ENCODE measurements at regions not wholly inside any gene's neighbourhood (a gene's known extent, or its start where the extent isn't known, plus 50 kb on each side); places are given as distances from the start of the nearest gene placed in this dataset.

DNA sequence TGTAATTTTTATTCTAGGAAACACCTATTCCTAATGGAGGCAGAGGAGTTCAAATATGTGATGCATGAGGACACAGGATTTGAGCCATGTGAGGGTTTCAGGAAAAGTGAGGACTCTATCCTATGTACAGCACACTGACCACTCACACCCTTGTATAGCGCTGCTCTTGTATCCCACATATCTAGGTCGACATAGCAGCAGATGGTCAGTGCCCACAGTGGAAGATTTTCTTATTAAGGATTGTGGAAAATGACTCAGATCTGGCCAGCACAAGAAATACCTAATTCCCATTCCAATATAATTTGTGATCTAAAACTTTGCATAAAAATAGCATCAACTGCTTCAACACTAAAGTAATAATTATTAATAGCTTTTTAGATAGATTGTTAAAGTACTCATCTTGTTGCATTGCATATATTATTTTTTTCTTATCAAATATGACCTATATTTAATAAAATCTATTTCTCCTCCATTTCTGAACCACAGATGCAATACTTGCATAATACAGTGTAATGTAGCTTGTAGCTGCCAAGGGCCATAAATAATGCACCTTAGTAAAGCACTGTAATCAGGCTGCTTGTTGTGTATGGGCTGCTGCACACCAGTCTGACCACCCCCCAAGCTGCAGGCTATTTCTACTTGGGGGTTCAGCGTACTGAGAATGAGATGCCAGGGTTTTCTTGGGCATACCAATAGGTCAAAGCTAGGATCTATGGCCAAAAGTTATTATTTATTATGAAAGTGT, 442.2 kb upstream of the CWC22 start:
- intact Hi-C loops (cut with micrococcal nuclease) = no loop called here
- ATAC-seq = no peak
- no peak for DNase-seq

DNA sequence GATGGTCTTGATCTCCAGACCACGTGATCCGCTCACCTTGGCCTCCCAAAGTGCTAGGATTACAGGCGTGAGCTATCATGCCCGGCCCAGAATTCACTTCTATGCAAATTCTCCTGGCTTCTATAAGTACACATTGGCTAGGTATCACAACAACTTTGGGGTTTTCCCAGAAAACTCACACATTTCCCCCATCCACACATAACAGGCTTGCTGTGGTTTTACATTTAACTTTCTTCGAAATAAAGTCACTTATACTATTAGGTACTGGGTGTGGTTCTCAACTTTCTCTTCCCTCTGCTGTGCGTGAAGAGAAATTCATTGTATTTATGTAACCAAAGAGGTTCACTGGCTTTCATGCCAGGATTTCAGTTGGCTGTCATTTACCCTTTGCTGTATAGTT, 439.4 kb upstream of the CWC22 start:
- ATAC-seq (no peak), DNase-seq (no peak)
- intact Hi-C loops (cut with micrococcal nuclease) = no loop called here

DNA sequence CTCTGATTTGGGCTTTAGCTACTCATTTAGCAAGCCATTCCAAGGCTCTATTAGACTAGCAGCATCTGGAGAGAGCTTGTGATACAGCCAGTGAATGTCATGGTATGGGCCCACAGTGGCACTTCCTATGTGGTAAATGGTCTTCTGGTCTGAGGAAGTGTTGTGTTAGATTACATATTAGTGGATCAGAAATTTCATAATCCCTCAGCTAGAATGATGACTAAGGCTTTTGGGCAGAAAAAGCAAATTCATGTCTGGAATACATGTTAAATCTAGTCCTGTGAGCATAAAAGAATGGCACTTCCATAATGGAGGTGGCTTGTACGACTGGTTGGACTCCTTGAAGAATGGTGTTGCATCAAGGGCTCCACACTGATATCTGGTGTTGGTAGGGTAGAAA, 436.8 kb upstream of the CWC22 start:
- intact Hi-C loops (cut with micrococcal nuclease) = no loop called here
- no peak for DNase-seq
- ATAC-seq = no peak

DNA sequence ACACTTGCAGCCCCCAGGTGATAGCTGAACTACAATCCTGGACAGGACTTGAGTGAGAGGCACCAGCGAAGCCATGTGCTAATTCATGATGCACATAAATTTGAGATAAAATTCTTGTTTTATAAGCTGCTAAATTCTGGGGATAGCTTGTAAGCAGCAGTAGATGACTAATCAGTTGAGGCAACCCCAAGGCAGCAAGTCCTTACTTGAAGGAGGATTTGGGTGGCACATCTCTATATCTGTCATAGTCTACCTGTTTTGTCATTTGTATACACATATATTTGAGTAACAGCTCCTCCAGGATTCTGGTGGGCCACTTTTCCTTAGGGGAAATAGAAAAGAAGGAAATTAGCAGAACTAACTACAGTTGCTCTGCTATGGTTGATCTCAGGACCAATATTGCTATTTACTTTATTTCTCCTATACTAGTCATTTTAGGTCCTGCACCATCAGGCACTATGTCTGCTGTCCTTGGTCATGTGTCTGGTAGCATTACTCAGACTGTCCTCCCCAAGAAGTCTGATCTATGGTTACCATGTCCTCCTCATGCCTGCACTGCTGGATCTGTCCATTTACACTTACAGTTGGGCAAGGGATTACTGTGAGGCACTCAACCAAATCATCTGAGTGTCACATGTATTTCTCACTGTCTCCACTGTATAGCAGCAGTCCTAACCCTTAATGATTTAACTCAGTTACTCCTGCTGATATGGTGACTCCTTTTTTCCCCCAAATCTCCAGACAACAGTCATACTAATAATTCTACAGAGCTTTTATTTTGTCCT, 436.0 kb upstream of the CWC22 start:
- no peak for DNase-seq
- intact Hi-C loops (cut with micrococcal nuclease) = no loop called here
- no peak for ATAC-seq

DNA sequence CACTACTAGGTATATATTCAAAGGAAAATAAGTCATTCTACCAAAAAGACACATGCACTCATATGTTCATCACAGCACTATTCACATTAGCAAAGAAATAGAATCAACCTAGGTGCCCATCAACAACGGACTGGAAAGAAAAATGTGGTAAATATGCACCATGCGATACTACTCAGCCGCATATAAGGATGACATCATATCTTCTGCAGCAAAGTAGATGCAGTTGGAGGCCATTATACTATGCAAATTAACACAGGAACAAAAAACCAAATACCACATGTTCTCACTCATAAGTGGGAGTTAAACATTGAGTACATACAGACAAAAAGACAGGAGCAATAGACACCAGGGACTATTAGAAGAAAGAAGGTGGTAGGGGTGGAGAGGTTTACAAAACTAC, 412.1 kb upstream of the CWC22 start:
- intact Hi-C loops (cut with micrococcal nuclease) = no loop called here

DNA sequence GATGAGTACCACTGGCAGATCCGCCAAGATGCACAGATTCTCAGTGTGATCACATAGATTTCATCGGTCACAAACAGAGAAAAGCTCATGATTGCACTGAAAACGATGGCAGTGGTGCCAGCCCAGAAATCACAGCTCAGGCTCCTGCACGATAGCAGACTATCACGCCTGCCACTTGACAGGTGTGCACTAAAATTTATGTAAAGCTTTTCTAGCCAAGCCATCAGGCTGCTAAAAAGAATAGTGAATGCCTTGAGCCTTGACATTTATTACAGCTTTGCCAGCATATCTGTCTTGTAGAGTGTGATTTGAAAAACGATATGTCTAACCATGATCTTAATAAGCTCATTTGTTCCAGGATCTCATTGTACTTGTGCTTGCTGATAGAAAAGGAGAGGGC, 409.5 kb upstream of the CWC22 start:
- DNase-seq (no peak), ATAC-seq (no peak)
- intact Hi-C loops (cut with micrococcal nuclease) = no loop called here

More for the DNA sequence above, 412.1 kb upstream of the CWC22 start:
- ATAC-seq (no peak), DNase-seq (no peak)

DNA sequence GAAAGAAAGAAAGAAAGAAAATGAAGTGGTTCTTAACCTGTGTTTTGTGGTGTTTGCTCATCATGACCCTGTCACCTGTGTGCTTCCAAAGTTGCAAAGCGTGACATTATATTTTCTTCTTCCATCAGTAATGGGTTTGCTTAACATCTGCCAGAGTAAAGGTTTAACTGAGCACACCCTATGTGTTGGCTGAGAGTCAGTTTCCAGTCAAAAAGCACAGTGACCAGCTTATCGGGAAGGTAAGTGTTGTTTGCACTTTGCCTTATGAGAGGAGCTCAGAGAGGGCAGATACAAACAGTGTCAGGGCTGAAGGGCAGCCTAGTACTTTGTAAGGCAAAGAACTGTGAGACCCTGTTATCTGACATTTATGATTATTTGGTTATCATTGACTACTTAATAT, 406.2 kb upstream of the CWC22 start:
- ATAC-seq = no peak
- DNase-seq = no peak
- intact Hi-C loops (cut with micrococcal nuclease) = no loop called here

DNA sequence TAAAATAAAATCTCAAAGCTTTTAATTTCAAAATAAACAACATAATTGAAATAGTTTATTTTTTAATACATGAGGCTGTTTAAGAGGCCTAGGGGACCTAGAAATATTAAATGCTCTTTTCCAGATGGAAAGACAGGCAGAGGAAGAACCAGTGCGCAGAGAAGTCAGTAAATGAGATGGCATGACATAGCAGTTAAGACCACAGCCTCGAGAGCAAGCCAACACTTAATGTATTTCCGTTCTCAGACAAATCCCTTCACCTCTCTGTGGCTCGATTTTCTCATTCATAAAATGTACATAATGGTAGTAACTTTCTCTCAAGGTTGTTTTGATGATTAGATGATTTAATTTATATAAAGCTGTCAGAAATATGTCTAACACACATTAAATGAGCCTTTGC, 405.1 kb upstream of the CWC22 start:
- DNase-seq = no peak
- intact Hi-C loops (cut with micrococcal nuclease) = no loop called here
- no peak for ATAC-seq

DNA sequence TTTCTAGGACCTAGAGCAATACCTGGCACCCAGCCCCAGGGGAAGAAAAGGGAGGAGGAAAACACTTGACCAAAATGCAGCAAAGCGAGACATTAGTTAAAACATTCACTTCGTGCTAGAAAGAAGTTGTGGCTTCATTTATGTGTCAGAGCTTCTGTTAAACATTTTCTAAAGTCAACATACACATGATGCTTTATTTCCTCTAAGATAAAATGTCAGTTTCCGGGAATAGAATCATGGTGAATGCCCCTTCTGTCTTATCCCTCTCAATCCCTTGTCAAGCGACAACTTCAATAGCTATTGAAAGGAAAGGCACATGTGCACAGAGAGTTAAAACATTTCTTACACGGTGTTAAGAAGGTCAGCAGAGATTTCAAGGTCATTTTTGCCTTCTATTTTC, 404.6 kb upstream of the CWC22 start:
- intact Hi-C loops (cut with micrococcal nuclease) = no loop called here
- no peak for ATAC-seq
- DNase-seq = no peak

DNA sequence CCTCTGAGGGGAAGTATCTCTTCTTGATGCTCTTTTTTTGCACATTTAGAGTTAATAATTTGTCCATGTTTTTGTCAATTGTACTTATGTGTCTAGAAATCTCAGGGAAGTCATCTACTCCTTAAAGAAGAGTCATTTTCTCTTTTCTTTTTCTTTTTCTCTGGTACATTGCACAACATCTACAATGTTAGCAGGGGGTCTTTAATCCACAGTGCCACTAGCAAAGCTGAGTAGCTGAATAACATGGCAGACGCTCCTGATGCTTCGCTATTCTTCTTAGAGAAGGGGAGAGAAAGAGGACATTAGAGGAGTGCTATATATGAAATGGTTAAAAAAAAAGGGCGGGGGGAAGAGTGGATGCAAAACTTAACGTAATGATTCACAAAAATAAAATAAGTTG, 399.6 kb upstream of the CWC22 start:
- intact Hi-C loops (cut with micrococcal nuclease) = no loop called here
- ATAC-seq (no peak), DNase-seq (no peak)

DNA sequence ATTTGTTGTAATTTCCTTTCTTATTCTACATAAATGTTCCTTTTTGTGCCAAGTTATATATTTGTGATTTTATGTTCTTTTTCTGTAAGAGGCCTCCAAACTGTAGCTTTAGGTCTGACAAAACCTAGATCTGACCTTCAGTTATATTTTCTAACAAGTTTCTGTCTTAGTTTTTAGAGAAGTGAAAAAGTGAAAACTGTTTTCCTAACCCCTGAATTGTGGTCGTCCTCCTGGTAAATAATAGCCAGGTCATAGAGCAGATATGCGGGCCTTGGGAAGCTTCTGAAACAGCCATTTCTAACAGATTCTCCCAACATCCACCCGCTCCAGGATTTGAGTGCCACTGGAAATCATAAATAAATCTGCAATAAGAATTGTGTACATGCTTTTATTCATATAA, 398.4 kb upstream of the CWC22 start:
- ATAC-seq (no peak), DNase-seq (no peak)
- intact Hi-C loops (cut with micrococcal nuclease) = no loop called here

DNA sequence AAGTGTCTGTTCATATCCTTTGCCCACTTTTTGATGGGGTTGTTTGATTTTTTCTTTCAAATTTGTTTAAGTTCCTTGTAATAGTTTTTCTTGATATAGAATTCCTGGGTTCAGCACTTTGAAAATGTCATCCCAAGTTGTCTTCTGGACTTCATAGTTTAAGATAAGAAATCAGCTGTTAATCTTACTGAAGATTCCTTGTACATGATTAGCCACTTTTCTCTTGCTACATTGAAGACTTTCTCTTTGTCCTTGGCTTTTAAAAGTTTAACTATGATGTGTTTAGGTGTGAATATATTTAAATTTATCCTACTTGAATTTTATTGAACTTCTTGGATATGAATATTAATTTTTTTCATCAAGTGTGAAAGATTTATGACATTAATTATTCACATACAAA, 387.2 kb upstream of the CWC22 start:
- ATAC-seq (no peak), DNase-seq (no peak)
- intact Hi-C loops (cut with micrococcal nuclease) = no loop called here

DNA sequence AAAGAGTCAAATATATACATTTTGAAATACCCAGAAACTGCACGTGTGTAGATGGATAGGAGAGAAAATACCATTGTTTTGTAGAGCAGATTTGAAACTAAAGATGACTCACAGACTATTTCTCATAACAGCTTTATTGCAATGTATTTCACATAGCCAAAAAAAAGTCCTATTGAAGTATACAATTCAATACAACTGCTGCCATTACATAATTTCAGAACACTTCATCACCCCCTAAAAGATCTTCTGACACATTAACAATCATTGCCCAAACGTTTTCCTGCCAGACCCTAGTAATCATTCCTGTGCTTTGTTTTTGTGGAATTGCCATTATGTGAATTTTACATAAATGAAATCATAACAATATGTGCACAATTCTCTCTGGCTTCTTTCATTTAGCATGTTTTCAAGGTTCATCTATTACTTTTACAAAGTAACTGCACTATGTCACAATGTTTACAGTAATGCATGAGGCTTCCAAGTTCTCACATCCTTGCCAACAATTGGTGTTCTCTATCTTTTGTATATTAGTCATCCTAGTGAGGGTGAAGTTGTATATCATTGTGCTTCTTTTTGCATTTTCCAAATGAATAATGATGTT, 378.6 kb upstream of the CWC22 start:
- intact Hi-C loops (cut with micrococcal nuclease) = no loop called here
- no peak for ATAC-seq
- DNase-seq = no peak

DNA sequence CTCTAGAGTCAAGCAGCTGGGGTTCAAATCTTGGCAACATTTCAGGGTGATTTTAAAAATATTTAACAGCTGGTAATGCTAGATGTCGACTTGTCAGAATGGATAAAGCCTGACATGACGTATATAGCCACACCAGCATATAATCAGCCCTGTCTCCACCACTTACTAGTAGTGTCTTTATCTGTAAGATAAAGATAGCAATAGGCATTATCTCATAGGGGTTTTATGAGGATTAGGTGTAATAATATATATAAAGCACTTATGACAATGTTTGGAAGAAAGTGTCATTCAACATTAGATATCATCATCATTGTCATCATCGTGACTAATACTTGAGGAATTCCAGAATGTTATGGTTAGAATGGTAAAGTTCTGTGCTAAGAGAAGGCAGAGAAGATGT, 369.0 kb upstream of the CWC22 start:
- DNase-seq = no peak
- intact Hi-C loops (cut with micrococcal nuclease) = no loop called here
- ATAC-seq = no peak

DNA sequence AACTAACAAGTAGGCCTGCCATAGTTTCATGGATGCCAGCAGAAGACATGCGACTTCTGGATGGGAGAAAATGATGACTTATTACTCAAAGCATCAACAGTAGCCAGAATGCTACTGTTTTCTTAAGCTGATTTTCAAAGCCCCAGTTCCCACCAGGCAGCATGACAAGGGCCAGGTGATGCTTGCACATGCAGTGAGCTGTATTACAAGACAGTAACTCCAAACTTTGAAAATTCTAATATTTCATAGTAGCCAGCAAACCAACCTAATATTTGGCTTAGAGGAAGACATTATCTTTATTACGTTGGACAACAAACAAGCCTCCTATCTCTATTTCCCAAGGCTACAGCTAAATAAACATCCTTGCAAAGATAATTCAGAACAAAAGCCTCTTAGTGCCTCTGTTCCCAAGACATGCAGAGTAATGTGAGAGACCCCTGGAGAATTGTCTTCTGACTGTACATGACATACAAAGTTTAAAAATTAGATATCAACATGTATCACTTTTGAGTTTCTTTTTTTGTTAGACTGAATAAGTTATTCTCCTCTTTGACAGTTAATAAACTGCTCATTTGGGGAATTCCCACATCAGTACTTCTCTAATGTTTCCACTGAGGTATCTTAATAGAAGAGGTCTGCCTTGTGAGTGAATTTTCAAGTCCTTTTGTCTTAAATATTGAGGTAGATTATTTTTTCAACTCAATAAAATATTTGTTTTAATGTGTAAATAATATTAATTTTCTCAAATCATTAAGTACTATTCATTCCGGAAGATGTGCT, 367.6 kb upstream of the CWC22 start:
- intact Hi-C loops (cut with micrococcal nuclease) = no loop called here
- DNase-seq (no peak), ATAC-seq (no peak)

DNA sequence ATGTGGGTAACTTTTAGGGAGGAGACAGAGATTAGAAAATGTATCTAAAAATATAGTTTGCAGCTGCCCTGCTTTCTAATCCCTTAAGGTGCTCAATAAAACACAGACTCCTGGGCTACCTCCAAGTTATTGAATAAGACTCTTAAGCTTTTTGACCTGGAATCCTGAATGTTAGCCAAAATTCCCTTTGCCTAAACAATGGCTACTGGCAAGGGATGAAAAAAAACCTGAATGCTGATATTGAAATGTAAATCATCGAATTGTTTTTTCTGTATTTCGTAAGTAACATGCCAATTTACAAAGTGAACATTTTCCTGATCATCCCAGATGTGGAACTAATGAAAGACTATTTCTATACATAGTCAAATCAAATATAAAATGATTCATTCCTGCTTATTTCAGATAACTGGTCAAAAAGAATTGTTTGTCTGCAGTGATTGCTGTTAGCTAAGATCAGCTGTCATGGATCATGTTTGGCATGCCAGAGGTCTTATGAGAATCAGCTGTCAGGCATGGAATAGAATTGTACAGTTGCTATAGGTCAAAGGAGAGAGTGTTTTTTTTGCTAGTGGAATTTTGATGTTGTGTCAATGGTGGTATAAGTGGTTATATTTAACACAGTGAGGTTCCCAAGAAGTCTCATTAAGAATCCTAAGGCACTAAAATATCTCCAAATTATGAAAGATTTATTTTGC, 363.6 kb upstream of the CWC22 start:
- intact Hi-C loops (cut with micrococcal nuclease) = no loop called here
- ATAC-seq (no peak), DNase-seq (no peak)

DNA sequence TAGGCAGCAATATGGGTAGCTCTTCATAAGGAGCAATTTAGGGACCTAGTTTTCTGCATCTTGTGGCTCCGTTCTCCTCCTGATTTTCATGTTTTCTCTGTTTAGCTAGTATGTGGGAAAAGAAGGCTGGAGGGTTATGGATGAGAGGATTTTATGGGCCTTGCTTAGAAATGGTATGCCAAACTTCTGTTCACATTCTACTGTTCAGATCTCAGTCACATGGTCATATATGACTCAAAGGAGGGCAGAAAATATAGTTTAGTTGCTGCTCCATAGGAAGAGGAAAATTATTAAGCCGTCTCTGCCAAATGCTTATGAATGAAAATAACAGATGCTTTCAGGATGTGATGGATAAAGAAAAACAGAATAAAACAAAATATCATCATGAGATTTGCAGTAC, 361.8 kb upstream of the CWC22 start:
- intact Hi-C loops (cut with micrococcal nuclease) = no loop called here
- DNase-seq (no peak), ATAC-seq (no peak)

DNA sequence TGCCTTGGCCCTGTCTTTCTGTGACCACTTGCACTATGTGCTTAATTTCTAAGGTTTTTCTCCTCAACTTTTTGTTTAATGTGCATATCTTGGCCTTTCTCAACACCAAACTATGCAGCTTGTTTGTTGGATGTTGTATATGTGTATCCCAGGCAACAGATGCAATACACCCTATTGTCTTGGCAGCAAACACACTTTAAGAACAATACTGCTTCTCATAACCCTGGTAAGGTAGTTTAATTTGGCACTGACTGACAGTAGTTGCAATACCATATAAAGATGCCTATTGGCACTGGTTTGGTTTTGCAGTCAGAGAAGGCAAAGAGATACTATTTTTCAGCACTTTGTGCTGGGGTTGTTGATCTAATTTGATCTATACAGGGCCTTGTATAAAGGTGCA, 360.7 kb upstream of the CWC22 start:
- ATAC-seq = no peak
- intact Hi-C loops (cut with micrococcal nuclease) = no loop called here
- DNase-seq = no peak

DNA sequence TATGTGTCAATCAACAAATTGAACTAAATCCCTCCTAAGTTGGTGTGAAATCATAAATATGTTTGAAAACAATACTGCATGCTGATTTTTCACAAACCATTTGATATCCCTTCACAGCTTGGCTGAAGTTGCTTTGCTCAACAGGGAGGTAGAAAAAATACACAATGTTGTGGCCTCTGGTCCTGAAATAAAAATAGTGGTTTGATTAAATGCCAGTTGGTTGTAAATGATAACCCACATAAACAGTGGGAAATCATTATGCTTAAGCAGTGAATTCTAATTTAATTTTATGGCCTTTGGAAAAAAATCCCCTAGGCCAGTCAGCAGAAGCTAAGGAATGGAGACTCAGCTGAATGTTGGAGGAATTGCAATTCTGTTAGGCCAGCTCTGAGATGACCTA, 359.4 kb upstream of the CWC22 start:
- no peak for DNase-seq
- intact Hi-C loops (cut with micrococcal nuclease) = no loop called here
- ATAC-seq = no peak
